ENCODE measurements at regions not wholly inside any gene's neighbourhood (a gene's known extent, or its start where the extent isn't known, plus 50 kb on each side); places are given as distances from the start of the nearest gene placed in this dataset.
"Not testable (repeated sequence)": the region's sequence is repeated elsewhere in the genome, so short reads cannot be mapped to it uniquely, and the experiment has no call there.

- no peak for DNase-seq
These were observed 533.2 kb upstream of the AGA start for GRCh38 chr4:177975315-177975987.

GRCh38 chr4:177986236-177986635 lies 544.0 kb upstream of the AGA start:
- TF ChIP-seq GATA1 (IDR thresholded peaks at IDR 0.05; ENCODE audit: low read depth, low read length): no peak
- no peak for TF ChIP-seq POLR2A (IDR thresholded peaks at IDR 0.05; ENCODE audit: low read length)
- no peak for DNase-seq

More at GRCh38 chr4:177975315-177975987, 533.2 kb upstream of the AGA start:
- no peak for TF ChIP-seq GATA1 (IDR thresholded peaks at IDR 0.05; ENCODE audit: low read depth, low read length)
- no peak for TF ChIP-seq POLR2A (IDR thresholded peaks at IDR 0.05; ENCODE audit: low read length)

DNA sequence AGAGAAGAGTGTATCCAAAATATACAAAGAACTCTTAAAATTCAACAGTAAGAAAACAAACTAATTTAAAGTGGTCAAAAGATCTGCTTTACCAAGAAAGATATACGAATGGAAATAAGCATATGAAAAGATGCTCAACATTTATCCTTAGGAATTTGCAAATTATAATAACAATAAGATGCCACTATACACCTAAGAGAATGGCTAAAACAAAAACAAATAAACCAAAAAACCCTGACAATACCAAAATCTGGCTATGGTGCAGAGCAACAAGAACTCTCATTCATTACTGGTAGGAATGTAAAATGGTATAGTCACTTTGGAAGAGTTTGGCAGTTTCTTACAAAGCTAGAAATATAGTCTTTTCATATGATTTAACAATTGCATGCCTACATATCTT lies 545.7 kb upstream of the AGA start:
- DNase-seq: no peak
- TF ChIP-seq POLR2A (IDR thresholded peaks at IDR 0.05; ENCODE audit: low read length) (no peak), GATA1 (IDR thresholded peaks at IDR 0.05; ENCODE audit: low read depth, low read length) (no peak)

GRCh38 chr4:177989503-177990201 lies 547.4 kb upstream of the AGA start:
- no peak for DNase-seq
- TF ChIP-seq POLR2A (IDR thresholded peaks at IDR 0.05; ENCODE audit: low read length) (no peak), GATA1 (IDR thresholded peaks at IDR 0.05; ENCODE audit: low read depth, low read length) (no peak)

GRCh38 chr4:178003098-178003657 lies 560.9 kb upstream of the AGA start:
- no peak for TF ChIP-seq GATA1 (IDR thresholded peaks at IDR 0.05; ENCODE audit: low read depth, low read length)
- TF ChIP-seq POLR2A (IDR thresholded peaks at IDR 0.05; ENCODE audit: low read length): no peak
- no peak for DNase-seq

DNA sequence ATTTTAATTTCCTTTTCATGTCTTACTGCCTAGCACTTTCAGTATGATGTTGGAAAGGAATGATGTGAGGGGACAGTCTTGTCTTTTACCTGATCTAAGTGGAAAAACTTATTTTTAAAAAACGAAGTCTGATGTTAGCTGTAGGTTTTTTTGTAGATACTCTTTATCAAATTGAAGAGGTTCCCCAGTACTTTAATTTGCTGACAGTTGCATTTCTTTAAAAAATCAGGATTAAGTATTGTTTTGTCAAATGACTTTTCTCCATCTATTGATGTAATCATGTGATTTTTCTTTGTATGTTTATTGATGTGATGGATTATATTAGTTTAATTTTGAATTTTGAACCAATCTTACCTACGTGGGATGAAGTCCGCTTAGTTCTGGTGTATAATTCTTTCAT lies 568.4 kb upstream of the AGA start:
- TF ChIP-seq GATA1 (IDR thresholded peaks at IDR 0.05; ENCODE audit: low read depth, low read length) (no peak), POLR2A (IDR thresholded peaks at IDR 0.05; ENCODE audit: low read length) (no peak)
- no peak for DNase-seq

DNA sequence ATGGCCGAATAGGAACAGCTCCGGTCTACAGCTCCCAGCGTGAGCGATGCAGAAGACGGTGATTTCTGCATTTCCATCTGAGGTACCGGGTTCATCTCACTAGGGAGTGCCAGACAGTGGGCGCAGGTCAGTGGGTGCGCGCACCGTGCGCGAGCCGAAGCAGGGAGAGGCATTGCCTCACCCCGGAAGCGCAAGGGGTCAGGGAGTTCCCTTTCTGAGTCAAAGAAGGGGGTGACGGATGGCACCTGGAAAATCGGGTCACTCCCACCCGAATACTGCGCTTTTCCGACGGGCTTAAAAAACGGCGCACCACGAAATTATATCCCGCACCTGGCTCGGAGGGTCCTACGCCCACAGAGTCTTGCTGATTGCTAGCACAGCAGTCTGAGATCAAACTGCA lies 572.8 kb upstream of the AGA start:
- not testable (repeated sequence) for DNase-seq

GRCh38 chr4:178026999-178027398 lies 584.8 kb upstream of the AGA start:
- TF ChIP-seq POLR2A (IDR thresholded peaks at IDR 0.05; ENCODE audit: low read length): no peak
- no peak for TF ChIP-seq GATA1 (IDR thresholded peaks at IDR 0.05; ENCODE audit: low read depth, low read length)
- DNase-seq: no peak

GRCh38 chr4:178027796-178028195 lies 585.6 kb upstream of the AGA start:
- DNase-seq: no peak
- no peak for TF ChIP-seq GATA1 (IDR thresholded peaks at IDR 0.05; ENCODE audit: low read depth, low read length)
- TF ChIP-seq POLR2A (IDR thresholded peaks at IDR 0.05; ENCODE audit: low read length): no peak

GRCh38 chr4:178028481-178028880 lies 586.2 kb upstream of the AGA start:
- TF ChIP-seq POLR2A (IDR thresholded peaks at IDR 0.05; ENCODE audit: low read length) (no peak), GATA1 (IDR thresholded peaks at IDR 0.05; ENCODE audit: low read depth, low read length) (no peak)
- DNase-seq: no peak

DNA sequence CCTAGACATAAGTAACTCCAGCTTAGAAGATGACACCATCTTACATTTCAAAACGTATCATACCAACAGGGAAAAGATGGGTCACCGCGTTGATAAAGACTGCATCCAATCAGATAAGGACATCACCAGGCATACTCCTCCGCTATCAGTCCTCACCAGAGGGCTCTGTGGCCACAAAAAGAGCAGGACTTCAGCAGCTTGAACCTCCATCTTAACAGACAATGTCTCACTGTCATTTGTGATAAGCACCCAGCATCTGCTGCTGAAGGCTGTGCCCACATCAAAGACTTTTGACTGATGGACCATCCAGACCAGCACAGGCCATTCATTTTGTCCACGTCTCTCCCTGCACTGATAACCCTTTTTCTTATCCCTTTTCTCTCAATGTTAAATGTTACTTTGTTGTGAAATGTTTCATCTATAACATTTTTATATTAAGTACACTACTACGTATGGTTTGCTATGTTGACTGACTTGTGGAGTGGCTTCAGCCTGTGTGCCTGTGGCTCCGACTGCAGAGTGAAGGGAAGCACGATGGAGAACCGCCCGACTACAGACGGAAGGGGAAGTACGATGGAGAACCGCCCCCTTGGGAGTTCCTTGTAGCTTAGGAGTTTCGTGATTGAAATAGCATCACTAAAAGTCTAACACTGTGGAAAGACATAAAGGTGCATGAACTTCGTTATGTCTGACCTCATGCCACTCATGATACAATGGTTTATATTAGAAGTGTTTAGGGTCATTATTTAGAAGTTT lies 595.4 kb upstream of the AGA start:
- peak; percentile 44 to 87 for DNase-seq
- TF ChIP-seq POLR2A (IDR thresholded peaks at IDR 0.05; ENCODE audit: low read length) (no peak), GATA1 (IDR thresholded peaks at IDR 0.05; ENCODE audit: low read depth, low read length) (no peak)

- no peak for TF ChIP-seq GATA1 (IDR thresholded peaks at IDR 0.05; ENCODE audit: low read depth, low read length)
- no peak for TF ChIP-seq POLR2A (IDR thresholded peaks at IDR 0.05; ENCODE audit: low read length)
- no peak for DNase-seq
These were observed 614.8 kb upstream of the AGA start for GRCh38 chr4:178056996-178057395.

- DNase-seq: no peak
- no peak for TF ChIP-seq POLR2A (IDR thresholded peaks at IDR 0.05; ENCODE audit: low read length)
- TF ChIP-seq GATA1 (IDR thresholded peaks at IDR 0.05; ENCODE audit: low read depth, low read length): no peak
These were observed 621.3 kb upstream of the AGA start for GRCh38 chr4:178063568-178063967.

GRCh38 chr4:178066338-178066941 lies 624.2 kb upstream of the AGA start:
- DNase-seq: no peak
- TF ChIP-seq POLR2A (IDR thresholded peaks at IDR 0.05; ENCODE audit: low read length): no peak
- TF ChIP-seq GATA1 (IDR thresholded peaks at IDR 0.05; ENCODE audit: low read depth, low read length): no peak

All from erythroblast (primary cell).